Renal cortex interstitium (tissue), 11 donors: ENCODE measurements at regions not wholly inside any gene's neighbourhood (a gene's known extent, or its start where the extent isn't known, plus 50 kb on each side); places are given as distances from the start of the nearest gene placed in this dataset.

Source experiments
- DNase-seq, 11 donors: peaks; one replicate each; pipeline ENCODE4 v3.0.0-alpha.2; 2013; ENCODE audit warnings: low read depth in 9 of 11, low spot score in 4 of 11; ENCODE audit errors: extremely low read depth in 1 of 11

DNA sequence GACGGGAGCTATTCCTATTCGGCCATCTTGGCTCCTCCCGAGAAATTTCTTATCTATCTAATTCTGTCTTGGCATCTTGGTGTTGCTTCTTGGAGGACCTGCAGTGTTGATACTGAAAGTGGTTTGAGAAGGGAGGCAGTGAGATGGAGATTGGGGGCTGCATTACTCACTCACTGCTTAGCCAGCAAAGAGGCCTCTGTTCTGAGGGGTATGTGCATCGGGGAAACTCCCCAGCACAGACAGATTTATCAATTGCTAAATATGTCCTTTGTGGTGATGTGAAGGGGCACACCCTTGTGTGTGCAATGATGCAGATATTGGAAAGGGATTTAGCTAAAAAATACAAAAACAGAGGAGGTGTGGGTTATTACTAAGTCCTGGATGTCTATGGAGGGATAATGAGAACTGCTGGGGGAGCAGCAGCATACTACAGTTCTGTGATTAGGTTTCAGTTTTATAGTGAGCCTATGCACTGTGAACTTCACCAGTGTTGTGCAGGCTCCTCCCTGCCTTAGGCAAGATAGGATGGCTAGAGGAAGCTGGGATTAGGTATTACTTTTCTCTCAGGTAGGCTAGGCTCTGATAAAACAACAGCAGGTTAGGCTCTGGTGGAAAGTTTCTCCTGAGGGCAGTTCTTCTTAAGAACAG lies 279.0 kb downstream of the HS3ST1 start:
- no peak for DNase-seq

DNA sequence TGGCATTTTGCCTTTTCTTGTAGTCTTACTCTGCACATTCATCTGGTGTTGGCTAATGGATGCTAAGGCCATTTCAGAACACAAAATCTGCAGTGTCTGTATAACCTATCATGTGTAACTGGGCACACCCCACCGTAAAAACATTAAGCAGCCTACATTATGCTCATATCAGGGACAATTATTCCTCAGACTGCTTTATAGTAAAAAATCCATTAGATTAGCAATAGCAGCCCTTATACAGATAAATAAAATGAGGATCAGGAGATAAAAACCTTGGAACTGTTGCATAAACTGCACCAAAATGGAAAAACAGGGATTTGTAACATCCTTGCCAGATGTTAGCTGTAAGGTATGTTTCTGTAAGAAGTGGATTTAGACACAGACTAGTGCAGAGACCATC lies 288.8 kb downstream of the HS3ST1 start:
- no peak for DNase-seq

DNA sequence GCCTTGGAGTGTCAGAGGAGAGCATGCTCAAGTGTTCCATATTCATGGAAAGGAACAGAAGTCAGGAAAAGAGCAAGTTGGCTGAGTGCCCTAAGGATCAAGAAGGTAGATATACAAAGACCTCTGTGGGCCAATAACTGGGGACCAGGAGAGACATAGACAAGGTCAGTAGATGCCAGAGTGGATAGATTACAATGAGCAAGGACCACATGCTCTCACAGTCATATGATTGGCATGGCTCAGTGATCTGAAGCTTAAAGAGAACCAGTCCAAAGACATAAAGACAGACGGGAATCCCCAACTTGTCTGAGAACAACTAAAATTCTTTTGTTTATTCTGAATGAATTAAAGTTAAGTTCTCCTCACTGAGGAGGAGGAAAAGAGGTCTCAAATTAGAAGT lies 289.7 kb downstream of the HS3ST1 start:
- DNase-seq, result no peak

DNA sequence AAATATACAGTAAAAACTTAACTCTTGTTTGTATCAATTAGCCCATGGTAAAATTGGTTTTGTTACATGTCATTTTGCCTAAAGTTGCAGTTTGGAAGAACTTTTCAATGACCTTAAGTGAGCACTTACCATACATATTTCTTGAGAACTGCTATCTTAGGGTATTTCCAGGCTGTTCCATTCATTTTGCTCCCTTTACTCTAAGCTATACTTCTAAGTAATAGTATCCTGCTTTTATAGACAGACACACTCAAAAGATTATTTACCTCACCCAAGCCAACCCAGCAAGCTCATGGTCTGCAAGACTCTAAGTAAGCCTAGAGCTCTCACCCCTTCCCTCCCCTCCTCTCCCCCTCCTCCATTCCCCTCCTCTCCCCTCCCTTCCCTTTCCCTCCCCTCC lies 294.0 kb downstream of the HS3ST1 start:
- DNase-seq, result no peak

- no peak for DNase-seq
These were observed 294.8 kb downstream of the HS3ST1 start for GRCh38 chr4:11133868-11134267.

GRCh38 chr4:11132478-11132877 lies 296.2 kb downstream of the HS3ST1 start:
- DNase-seq, result no peak

DNA sequence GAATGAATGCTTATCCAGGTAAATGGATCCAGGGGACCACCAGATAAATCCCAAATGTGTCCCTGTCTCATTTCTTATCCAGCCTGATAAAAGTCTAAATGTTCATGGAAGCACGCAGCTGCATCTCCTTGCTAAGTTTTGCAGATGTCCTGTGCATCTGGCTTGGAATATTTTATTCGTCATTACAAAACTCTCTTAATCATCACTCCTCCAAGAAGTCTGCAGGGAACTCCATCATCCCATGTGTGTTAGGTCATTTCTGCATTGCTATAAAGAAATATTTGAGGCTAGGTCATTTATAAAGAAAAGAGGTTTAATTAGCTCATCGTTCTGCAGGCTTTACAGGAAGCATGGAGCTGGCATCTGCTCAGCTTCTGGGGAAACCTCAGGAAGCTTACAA lies 297.2 kb downstream of the HS3ST1 start:
- no peak for DNase-seq

- DNase-seq, result no peak
These were observed 298.3 kb downstream of the HS3ST1 start for GRCh38 chr4:11130195-11130970.

DNA sequence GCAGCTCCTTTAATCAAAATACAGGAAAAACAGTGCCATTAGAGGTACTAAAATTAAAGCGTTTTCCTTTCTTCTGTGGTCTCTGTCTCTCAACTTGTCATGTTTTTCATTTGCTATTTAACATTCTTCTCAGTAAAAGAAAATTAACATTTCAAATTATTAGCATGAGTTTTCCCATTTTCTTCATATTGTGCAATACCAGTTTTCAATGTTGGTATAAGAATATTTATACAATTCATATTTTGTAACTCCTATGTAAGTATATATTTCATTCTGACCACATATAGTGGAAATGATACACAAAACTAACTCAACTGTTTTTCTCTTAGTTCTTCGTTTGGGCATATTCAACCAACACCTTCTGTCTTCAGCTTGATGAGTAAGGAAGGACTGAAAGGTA lies 308.3 kb downstream of the HS3ST1 start:
- no peak for DNase-seq

GRCh38 chr4:11119474-11119873 lies 309.2 kb downstream of the HS3ST1 start:
- DNase-seq, result no peak

DNA sequence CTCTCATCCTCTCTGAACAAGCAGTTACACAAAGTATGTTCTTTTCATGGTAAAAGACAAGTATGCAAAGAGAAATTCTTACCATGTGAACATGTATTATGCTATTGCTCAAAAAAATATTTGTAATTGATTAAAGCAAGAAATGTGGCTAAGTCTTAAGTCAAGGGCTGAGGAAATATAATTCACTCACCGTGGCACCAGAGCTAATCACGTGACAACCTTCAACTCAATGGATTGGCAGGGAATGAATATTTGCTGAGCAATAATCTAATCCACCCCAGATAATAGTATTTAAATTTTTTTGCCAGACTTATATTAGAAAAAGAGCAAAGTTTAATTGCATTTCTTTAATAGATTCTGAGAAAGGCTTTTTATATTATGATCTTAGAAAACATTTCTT lies 310.2 kb downstream of the HS3ST1 start:
- no peak for DNase-seq

DNA sequence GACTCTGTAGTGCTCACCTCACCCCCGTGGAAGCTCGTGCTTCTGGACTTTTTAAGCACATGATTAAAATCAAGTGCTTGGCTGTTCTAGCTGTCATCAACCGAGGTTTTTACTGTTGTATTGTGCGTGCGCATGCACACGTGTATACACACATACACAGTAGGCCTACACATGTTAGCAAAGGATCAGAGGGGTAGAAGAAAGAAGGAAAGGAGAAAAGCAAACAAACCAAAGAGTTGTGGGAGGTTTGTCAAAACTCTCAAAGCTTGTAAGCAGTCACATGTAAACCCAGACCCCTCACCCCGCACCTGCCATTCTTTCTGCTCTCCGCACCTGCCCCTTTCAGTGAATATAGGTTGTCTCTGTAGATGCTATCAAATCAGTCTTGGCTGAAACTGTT lies 311.8 kb downstream of the HS3ST1 start:
- no peak for DNase-seq

GRCh38 chr4:11111876-11112275 lies 316.8 kb downstream of the HS3ST1 start:
- no peak for DNase-seq

DNA sequence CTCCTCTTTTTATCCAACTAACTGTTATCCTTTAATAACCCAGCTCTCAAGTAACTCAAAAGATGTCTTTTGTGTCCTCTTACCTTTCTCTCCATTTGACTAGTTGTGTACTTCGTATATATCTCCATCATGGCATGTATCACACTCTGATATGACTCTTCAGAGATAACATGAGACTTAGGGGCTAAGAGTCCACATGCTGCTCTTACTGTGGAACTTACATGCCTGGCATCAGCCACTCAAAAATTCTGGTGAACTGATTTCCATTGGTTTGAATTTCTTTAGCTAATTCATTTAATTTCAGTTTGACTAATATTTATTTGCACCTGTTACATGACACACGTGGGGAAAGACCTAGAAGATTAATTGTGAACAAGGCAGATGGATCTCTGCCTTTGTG lies 317.3 kb downstream of the HS3ST1 start:
- DNase-seq, result no peak

DNA sequence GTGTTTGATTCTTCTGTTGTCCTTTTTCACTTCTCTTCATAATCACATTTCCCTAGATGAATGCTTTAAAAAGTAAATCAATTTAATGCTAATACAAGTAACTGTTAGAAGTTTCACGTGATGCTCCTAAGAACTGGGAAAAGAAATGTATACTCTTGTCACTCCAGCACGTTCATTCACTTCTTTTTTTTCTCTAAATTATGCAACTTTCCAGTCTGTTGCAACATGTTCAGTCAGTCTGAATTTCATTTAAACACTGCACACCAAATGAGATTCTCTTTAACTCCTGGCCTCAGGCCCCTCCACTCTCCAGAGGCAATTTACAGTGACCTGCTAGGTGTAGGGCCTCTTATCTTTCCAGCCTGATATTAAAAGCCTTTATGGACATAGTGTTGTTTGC lies 321.9 kb downstream of the HS3ST1 start:
- no peak for DNase-seq

DNA sequence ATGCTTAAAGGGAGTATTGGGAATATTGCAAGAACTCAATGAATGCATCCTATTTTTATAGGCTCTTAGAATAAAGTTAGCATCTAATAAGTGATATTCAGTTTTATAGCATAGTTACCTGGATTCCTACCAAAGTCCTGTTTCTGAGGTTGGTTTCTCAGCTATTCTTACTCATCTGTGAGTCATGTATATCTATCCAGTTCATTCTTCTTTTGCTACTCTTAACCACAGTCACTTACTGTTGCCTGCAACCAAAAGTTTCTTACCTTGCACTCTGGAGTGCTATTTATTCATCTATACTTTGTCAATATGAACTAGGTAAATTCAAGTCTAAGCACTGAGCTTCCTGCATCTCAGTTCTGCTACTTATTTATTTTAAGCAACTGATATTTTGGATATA lies 322.5 kb downstream of the HS3ST1 start:
- DNase-seq, result no peak

- DNase-seq, result no peak
These were observed 323.0 kb downstream of the HS3ST1 start for GRCh38 chr4:11105715-11106114.

DNA sequence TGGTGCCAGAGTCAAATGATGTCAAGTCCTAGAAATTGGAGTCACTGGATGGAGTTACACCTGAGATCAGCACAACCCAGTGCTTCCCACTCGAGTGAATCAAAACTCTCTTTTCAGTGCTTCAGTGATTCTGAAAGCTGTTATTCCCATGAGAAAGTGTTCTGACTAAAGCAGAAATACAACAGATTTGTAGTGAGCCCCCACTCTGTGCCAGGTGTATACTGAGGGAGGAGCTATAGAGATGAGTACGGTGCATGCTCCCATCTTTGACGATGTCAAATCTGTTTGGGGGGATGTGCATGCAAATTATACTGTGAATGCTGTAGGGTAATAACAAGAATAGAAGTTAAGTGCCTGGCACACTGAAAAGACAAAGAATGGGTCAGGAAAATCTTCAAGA lies 330.2 kb downstream of the HS3ST1 start:
- no peak for DNase-seq

DNA sequence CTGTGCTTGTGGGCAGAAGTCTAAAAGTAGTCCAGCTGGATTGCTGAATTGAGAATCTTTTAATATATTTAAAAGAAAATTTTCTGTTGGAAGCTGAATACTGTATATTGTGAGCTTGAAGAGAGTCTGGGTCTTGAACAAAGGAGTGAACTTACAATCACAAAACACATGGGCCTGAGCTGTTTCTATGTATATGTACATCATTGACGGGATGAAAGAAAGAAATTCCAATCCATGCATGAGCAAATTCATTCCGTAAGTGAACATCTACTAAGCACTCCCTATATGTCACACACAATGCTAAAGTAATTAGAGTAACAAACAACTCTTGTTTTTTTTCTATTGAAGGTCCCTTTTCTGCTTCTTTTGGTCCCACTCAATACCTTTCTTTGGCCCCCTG lies 331.0 kb downstream of the HS3ST1 start:
- DNase-seq, result no peak

DNA sequence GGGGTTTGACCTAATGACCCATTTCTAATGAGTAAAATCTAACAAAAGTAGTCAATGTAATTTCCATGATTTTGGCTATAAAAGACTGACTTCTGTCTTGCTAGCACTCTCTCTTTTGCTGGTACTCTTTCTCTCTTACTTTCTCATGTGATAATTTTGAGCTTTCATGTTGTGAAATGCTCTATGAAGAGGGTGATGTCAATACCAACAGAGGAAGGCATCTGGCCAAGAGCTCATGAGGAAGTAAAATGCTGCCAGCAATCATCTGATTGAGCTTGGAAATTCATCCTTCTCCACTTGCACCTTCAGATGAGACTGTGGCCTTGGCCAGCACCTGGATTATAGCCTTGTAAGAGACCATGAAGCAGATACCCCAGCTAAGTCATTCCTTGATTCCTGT lies 347.7 kb downstream of the HS3ST1 start:
- DNase-seq, result no peak

DNA sequence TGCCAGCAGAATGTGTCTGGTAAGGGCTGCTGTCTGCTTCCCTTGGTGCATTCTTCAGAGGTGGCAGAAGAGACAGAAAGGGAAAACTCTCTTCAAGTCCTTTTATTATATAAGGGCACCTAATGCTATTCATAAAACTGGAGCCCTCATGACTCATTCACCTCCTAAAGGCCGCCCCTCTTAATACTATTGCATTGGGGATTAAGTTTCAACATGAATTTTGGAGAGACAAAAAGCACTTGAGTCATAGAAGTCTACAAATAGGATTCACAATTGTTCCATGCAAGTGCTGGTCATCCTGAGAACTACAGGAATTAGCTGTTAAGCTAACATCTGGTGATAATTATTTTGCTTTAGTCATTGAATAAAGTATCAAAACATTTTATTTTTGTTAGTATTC lies 349.5 kb downstream of the HS3ST1 start:
- no peak for DNase-seq
